ENCODE measurements at regions not wholly inside any gene's neighbourhood (a gene's known extent, or its start where the extent isn't known, plus 50 kb on each side); places are given as distances from the start of the nearest gene placed in this dataset.

GRCh38 chr3:178472941-178473340, 63.3 kb upstream of the KCNMB2 start:
- Mint-ChIP-seq H3K4me3 (ENCODE audit: unreplicated experiment) (no peak overlapping the region), H3K4me1 (ENCODE audit: insufficient read depth, unreplicated experiment) (peaks cover 6% of the 10 kb centered on the region), H3K27ac (ENCODE audit: low read depth, unreplicated experiment) (no peak overlapping the region), H3K9me3 (ENCODE audit: unreplicated experiment) (no peaks in the 10 kb centered on the region), H3K27me3 (ENCODE audit: insufficient read depth, unreplicated experiment) (no peaks in the 10 kb centered on the region), H3K36me3 (ENCODE audit: insufficient read depth, unreplicated experiment) (no peaks in the 10 kb centered on the region)
- TF ChIP-seq CTCF (IDR thresholded peaks at IDR 0.05; ENCODE audit: unreplicated experiment): no peak
- DNase-seq (ENCODE audit: unreplicated experiment): no peak
- intact Hi-C loops (cut with micrococcal nuclease): no loop called here
- no TSS peak for BruUV-seq (replicated peaks)
- POLR2A ChIA-PET: no interaction called here
- CTCF ChIA-PET: interaction anchor here (1.1 kb wide), 1 partner anchor 14 kb away, joined by 3 read pairs; no protein-coding TSS in a partner anchor

GRCh38 chr3:178474526-178474925, 61.7 kb upstream of the KCNMB2 start:
- H3K4me3 Mint-ChIP-seq (ENCODE audit: unreplicated experiment): no peak overlapping the region
- no peaks in the 10 kb centered on the region for H3K27me3 Mint-ChIP-seq (ENCODE audit: insufficient read depth, unreplicated experiment)
- H3K4me1 Mint-ChIP-seq (ENCODE audit: insufficient read depth, unreplicated experiment): peaks cover 6% of the 10 kb centered on the region
- DNase-seq (ENCODE audit: unreplicated experiment): no peak
- H3K9me3 Mint-ChIP-seq (ENCODE audit: unreplicated experiment): no peaks in the 10 kb centered on the region
- BruUV-seq (replicated peaks): no TSS peak
- no peaks in the 10 kb centered on the region for H3K36me3 Mint-ChIP-seq (ENCODE audit: insufficient read depth, unreplicated experiment)
- intact Hi-C loops (cut with micrococcal nuclease): no loop called here
- ChIA-PET CTCF (interaction anchor here (1.0 to 1.1 kb wide), 2 partner anchors 17 to 492 kb away, joined by 3 to 5 read pairs; no protein-coding TSS in a partner anchor), POLR2A (no interaction called here)
- no peak for TF ChIP-seq CTCF (IDR thresholded peaks at IDR 0.05; ENCODE audit: unreplicated experiment)
- H3K27ac Mint-ChIP-seq (ENCODE audit: low read depth, unreplicated experiment): no peak overlapping the region

GRCh38 chr3:178475062-178475461, 61.2 kb upstream of the KCNMB2 start:
- no peaks in the 10 kb centered on the region for H3K27me3 Mint-ChIP-seq (ENCODE audit: insufficient read depth, unreplicated experiment)
- H3K4me3 Mint-ChIP-seq (ENCODE audit: unreplicated experiment): no peak overlapping the region
- no peaks in the 10 kb centered on the region for H3K36me3 Mint-ChIP-seq (ENCODE audit: insufficient read depth, unreplicated experiment)
- ChIA-PET POLR2A (no interaction called here), CTCF (interaction anchor here (1.0 to 1.1 kb wide), 2 partner anchors 17 to 492 kb away, joined by 3 to 5 read pairs; no protein-coding TSS in a partner anchor)
- intact Hi-C loops (cut with micrococcal nuclease): no loop called here
- DNase-seq (ENCODE audit: unreplicated experiment): no peak
- H3K9me3 Mint-ChIP-seq (ENCODE audit: unreplicated experiment): no peaks in the 10 kb centered on the region
- H3K27ac Mint-ChIP-seq (ENCODE audit: low read depth, unreplicated experiment): no peak overlapping the region
- TF ChIP-seq CTCF (IDR thresholded peaks at IDR 0.05; ENCODE audit: unreplicated experiment): no peak
- H3K4me1 Mint-ChIP-seq (ENCODE audit: insufficient read depth, unreplicated experiment): peaks cover 6% of the 10 kb centered on the region
- no TSS peak for BruUV-seq (replicated peaks)

- no peak for DNase-seq (ENCODE audit: unreplicated experiment)
- H3K36me3 Mint-ChIP-seq (ENCODE audit: insufficient read depth, unreplicated experiment): no peaks in the 10 kb centered on the region
- no peak for TF ChIP-seq CTCF (IDR thresholded peaks at IDR 0.05; ENCODE audit: unreplicated experiment)
- H3K9me3 Mint-ChIP-seq (ENCODE audit: unreplicated experiment): no peaks in the 10 kb centered on the region
- intact Hi-C loops (cut with micrococcal nuclease): no loop called here
- ChIA-PET CTCF (interaction anchor here (0.5 to 0.7 kb wide), 2 partner anchors 301 to 383 kb away, joined by 3 to 4 read pairs; no protein-coding TSS in a partner anchor), POLR2A (no interaction called here)
- no peaks in the 10 kb centered on the region for H3K27me3 Mint-ChIP-seq (ENCODE audit: insufficient read depth, unreplicated experiment)
- H3K27ac Mint-ChIP-seq (ENCODE audit: low read depth, unreplicated experiment): no peak overlapping the region
- H3K4me3 Mint-ChIP-seq (ENCODE audit: unreplicated experiment): no peak overlapping the region
- peaks cover 6% of the 10 kb centered on the region for H3K4me1 Mint-ChIP-seq (ENCODE audit: insufficient read depth, unreplicated experiment)
- BruUV-seq (replicated peaks): no TSS peak
These were observed 59.4 kb upstream of the KCNMB2 start for GRCh38 chr3:178476886-178477285.
